ENCODE measurements at regions not wholly inside any gene's neighbourhood (a gene's known extent, or its start where the extent isn't known, plus 50 kb on each side); places are given as distances from the start of the nearest gene placed in this dataset.
"Not testable (repeated sequence)": the region's sequence is repeated elsewhere in the genome, so short reads cannot be mapped to it uniquely, and the experiment has no call there.

DNA sequence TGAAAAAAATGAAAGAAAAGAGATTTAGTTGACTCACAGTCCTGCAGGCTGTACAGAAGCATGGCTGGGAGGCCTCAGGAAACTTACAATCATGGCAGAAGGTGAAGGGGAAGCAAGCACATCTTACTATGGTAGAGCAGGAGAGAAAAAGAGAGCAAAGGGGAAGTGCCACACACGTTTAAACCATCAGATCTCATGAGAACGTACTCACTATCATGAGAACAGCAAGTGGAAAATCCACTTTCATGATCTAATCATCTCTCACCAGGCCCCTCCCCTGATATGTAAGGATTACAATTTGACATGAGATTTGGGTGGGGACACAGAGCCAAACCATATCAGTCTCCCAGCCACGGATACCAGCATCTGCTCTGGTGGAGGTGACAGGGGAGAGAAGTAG lies 50.8 kb upstream of the CPOX start:
- no peak for DNase-seq (ENCODE audit: low read depth)

DNA sequence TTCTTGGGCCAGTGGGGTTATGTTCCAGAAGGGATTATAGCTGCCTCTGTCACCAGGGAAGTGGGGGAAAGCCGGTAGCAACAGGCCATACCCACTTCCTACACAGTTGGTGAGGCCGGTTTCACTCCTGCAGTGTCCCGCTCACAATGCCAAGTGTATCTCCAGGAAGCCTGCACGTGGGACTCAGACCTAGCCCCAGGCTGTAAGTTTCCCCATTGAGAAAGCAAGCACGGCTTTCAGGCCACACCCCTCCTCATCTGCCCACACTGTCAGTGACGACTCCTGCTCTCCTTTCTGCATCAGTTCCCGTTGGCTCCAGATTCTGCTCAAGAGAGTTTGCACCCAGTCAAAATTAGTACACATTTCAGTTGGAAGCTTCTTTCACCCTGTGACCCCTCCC lies 51.6 kb upstream of the CPOX start:
- DNase-seq (ENCODE audit: low read depth) = no peak

DNA sequence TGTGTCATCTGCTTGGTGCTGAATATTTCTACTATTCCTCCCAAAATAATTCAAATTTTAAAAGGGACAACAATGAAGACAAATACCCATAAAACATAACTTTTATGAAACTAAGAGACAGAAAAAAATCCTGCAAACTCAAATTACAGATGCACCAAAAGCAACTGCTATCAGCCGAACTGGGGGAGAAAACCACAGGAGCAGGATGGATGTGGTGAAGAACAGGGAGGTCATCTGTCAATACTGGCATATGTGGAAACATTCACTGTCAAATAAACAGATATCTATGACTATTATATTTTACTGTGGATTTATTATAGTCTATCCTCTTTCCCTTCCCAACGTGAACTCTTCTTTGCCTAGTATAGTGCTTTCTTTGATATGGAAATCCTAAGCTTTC lies 53.3 kb upstream of the CPOX start:
- peak; percentile 48 for DNase-seq (ENCODE audit: low read depth)

DNA sequence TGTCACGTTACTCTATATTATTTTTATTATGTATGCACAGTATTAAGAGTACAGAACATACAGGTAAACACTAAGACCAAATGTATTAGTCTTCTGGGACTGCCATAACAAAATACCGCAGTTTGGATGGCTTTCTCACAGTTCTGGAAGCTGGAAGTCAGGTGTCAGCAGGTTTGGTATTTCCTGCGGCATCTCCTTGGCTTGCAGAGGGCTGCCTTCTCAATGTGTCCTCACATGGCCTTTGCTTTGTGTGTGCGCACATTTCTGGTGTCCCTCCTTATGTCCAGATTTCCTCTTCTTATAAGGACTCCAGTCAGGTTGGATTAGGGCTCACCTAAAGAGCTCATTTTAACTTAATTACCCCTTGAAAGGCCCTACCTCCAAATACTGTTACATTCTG lies 53.8 kb upstream of the CPOX start:
- DNase-seq (ENCODE audit: low read depth) = no peak

DNA sequence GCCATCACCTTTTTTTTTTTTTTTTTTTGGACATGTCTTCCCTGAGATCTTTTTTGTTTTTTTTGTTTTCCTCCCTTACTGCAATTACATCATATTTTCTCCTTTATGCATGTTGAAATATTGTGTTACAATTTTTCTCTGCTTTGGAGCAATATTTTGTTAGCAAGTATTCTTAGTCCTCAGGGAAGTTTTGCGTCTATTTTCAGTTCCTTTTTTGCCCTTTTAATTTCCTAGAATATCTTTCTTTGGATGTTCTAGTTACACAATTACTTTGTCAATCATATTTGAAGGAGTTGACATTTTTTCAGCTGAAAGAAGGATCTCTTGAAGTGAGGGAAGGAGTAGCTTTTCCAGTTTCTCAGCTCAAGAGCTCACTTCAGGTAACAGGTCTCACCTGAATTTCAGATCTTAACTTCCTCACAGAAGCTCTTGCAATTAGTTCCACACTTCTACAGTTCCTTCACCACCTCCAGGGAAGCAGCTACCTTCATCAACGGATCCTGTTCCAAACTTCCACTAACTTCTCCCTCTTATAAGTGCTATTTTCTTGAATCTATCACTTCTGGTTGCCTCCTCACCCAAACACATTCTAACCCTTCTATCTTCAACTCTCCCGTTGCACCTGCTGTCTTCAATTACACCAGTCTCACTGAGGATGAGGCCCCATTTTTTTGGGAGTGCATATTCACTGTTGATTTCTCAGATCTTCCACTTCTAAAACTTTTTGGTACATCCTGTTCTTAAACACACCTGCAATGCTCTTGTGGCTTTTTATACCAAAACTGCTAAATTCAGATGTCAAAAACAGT lies 57.8 kb upstream of the CPOX start:
- no peak for DNase-seq (ENCODE audit: low read depth)

DNA sequence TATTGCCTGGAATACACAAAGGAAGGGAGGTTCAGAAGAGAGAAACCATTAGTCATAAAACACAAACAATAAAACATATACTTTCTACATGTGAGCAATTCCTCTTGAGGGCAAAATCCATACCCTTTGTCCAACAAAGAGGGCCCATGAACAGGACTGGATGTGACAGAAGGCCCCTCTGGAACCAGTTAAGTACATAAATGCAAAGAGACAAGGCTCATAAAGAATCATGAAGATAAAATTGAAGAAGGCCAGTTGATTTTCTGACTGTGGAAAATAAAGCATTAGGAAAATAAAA lies 58.3 kb upstream of the CPOX start:
- no peak for DNase-seq (ENCODE audit: low read depth)

DNA sequence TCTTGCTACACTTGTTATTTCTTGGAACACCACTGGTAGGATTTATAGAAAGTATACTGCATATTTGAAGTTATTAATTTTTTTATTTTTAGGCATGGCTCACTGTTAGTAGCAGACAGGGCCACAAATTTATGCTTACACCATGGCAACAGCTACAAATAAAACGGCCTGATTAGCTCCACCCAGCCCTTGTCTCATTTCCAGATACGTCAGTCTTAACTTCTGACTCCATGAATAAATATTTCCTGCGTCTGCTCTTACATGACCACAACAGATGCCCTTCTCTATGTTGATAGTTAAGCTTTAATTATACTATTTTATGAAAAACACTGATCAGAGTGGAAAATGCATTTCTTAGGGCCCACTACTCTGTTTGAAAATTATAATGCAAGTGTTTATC lies 62.3 kb upstream of the CPOX start:
- peak; percentile 81 for DNase-seq (ENCODE audit: low read depth)

DNA sequence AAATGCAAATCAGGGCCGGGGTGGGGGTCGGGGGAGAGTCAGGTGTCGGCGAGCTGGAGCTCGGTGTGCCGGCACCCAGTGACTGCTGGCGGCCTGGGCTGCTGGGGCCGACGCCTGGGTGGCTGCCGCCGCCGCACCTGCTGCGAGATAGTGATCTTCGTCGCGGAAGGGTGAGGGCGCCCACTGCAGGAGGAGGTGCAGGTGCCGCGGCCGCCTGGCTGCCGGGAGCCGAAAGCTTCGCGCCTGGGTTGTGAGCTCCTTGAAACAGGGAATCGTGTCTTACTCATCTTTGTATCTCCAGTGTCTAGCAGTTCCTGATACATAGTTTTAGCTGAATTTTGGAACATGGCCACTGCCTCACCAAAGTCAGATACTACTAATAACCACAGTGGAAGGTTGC lies 64.0 kb upstream of the CPOX start:
- DNase-seq (ENCODE audit: low read depth) = peak; percentile 19

DNA sequence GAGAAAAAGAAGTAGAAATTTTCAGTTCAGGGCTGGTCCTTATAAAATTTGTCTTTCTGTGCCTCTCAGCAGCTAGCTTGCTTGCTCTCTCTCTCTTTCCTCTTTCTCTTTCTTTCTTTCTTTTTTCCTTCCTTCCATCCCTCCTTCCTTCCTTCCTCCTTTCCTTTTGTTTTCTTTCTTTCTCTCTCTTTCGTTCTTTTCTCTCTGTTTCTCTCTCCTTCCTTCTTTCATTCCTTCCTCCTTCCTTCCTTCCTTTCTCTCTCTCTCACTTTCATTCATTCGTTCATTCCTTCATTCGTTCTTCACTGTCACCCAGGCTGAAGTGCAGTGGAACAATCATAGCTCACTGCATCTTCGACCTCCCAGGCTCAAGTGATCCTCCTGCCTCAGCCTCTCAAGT lies 69.3 kb upstream of the CPOX start:
- DNase-seq (ENCODE audit: low read depth) = no peak

DNA sequence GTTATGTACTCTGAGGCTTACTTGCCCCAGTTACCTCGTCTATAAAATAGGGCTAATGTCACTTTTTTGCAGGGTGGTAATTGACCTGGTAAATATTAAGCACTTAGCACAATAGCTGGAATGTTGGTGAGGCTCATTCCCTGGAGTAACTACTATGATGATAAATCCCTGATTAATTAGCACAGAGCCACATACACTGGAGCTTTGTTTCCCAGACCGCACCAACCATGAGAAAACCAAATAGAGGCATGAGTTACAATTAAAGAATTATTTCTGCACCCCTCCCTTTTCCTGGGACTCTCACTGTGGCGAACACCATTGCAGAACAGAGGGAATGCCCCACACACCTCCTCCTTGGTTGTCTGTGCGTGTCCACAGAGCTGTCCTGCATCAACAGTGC lies 76.6 kb upstream of the CPOX start:
- no peak for DNase-seq (ENCODE audit: low read depth)

DNA sequence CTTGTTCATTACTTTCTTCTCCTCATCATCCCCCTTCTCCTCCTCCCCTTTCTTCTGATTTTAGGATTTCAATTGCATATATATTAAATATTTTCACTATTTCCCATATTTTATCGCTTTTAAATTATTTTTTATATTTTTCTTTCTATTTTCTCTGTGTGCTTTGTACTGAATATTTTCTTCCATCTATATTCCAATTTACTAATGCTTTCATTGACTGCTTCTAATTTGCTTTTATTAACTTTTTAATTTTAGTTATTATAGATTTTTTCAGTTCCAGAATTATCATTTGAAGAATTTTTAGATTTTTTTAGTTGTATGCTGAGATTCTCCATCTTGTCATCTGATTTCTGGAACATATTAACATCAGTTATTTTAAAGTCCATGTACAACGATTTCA lies 83.2 kb upstream of the ST3GAL6 start:
- no peak for DNase-seq (ENCODE audit: low read depth)

DNA sequence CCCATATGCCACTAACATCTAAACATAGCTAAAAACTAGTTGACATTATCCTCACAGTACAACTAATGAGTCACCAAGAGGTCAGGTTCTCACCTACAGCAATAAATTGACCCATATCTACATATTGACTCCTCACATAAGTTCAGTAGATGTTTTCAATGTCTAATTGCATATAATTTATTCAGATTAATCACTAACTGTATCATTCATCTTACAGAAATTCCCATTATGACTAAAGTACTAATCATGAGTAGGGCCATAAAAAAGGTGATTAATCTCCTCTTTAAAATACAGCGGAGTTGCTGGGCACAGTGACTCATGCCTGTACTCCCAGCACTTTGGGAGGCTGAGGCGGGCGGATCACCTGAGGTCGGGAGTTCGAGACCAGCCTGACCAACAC lies 82.4 kb upstream of the ST3GAL6 start:
- peak; percentile 63 for DNase-seq (ENCODE audit: low read depth)

DNA sequence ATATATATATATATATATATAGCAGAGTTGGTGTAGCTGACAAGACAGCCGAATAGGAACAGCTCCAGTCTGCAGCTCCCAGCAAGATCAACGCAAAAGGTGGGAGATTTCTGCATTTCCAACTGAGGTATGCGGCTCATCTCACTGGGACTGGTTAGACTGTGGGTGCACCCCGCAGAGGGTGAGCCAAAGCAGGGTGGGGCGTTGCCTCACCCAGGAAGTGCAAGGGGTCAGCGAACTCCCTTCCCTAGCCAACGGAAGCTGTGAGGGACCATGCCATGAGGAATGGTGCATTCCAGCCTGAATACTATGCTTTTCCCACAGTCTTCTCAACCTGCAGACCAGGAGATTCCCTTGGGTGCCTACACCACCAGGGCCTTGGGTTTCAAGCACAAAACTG lies 81.7 kb upstream of the ST3GAL6 start:
- no peak for DNase-seq (ENCODE audit: low read depth)

DNA sequence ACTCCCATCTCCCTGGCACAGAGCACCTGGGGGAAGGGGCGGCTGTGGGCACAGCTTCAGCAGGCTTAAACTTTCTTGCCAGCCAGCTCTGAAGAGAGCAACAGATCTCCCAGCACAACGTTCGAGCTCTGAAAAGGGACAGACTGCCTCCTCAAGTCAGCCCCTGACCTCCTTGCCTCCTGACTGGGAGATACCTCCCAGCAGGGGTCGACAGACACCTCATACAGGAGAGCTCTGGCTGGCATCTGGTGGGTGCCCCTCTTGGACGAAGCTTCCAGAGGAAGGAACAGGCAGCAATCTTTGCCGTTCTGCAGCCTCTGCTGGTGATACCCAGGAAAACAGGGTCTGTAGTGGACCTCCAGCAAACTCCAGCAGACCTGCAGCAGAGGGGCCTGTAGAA lies 80.7 kb upstream of the ST3GAL6 start:
- DNase-seq (ENCODE audit: low read depth) = not testable (repeated sequence)

DNA sequence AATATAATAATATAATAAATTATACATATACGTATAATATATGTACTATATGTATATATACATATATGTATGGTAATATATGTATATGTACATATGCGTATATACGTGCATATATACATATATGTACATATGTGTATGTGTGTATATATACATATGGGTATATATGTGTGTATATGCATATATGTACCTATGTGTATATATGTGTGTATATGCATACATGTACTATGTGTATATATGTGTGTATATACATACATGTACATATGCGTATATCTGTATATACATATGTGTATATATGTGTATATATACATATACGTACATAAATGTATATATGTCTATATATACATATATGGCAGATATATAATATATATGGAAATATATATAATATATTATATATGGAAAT lies 74.8 kb upstream of the ST3GAL6 start:
- DNase-seq (ENCODE audit: low read depth) = no peak

DNA sequence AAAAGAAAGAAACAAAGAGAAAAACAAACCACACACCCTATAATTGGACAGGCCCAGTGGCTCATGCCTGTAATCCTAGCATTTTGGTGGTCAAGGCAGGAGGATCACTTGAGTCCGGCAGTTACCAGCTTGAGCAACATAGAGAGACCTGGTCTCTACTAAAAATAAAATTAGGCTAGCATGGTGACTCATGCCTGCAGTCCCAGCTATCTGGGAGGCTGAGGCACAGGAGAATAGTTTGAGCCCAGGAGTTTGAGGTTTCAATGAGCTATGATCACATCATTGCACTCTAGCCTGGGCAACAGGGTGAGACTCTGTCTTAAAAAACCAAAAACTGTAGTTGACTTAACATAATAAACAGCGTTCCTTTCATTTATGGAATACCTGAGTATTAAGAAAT lies 72.3 kb upstream of the ST3GAL6 start:
- peak; percentile 36 for DNase-seq (ENCODE audit: low read depth)

DNA sequence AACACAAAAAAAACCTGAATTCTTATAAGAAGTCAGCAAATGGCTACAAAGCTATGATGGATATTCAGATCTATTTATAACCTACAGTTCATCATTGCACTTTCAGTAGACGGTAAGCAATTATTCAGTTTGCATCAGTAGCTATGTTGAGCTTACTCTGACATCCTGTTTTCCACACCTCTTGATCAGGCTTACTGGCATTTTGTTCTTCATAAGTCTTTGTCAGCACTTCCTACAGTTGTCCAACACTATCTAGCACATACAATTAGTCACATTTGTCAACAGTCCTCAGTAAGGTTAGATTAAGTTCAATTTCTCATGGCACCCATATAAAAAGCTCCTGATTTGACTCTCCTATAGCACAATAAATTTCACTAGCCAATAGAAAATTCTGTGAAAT lies 71.2 kb upstream of the ST3GAL6 start:
- no peak for DNase-seq (ENCODE audit: low read depth)

DNA sequence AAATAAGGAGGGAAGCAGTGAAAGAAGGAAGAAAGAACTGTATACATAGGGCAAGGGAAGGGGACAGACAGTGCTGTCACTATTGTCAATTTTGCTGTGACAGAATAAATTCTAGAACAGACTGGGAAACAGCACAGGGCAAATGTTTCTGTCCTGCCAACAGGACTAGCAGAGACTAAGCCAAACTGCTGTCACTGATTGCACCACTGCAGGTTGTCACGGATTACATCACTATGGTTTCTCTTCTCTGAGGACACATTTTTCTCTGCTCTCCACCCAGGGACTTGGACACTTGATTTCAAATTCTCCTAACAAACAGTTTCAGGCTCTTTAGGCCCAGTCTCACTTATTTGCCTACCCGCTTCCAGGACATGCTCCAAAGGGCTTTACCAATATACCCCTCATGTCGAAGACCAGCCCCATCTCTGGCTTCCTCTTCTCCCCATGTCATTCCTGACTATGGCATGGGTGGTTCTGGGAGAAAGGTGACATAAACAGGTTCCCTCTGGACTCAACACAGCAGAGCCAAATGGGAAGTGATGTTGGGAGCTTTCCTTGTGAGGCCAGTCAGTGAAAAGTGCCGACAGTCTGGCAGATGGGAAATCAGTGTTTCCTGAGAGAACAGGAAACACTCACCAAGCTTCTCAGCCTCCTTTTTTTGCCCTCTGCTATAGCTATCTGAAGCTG lies 70.2 kb upstream of the ST3GAL6 start:
- DNase-seq (ENCODE audit: low read depth) = no peak

DNA sequence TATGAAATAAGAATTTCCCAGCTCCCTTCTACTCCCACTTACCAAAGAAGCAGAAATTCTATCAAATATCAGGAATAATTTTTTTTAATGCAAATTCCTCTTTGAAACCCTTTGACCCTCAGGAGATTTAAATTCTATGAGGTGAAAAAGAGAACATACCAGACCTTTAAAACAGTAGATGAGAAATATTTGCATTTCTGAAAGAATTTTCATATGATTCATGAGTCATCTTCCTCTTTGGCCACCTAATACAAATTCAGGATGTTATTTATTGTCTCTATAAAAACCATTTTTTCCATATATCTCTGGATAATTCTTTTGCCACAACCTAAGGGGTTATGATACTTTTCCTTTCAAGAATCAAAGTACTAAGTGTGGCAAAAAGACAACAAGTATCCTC lies 67.3 kb upstream of the ST3GAL6 start:
- DNase-seq (ENCODE audit: low read depth) = peak; percentile 29

DNA sequence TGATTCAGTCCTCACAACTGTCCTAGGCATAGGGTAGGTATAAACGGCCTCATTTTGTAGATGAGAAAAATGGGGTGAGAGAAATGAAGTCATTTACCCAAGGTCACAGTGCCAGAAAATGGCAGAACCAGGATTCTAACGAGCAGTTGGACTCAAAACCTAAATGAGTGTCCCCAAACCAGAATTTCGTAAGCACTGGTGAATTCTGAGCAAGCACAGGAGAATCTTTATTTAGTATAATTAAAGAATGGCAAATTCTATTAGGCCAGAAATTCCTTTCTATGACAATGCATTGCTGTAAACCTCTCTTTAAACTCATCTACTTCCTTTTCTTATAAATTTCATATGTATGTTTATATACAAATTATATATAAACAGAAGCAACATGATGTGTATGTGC lies 66.8 kb upstream of the ST3GAL6 start:
- not testable (repeated sequence) for DNase-seq (ENCODE audit: low read depth)

DNA sequence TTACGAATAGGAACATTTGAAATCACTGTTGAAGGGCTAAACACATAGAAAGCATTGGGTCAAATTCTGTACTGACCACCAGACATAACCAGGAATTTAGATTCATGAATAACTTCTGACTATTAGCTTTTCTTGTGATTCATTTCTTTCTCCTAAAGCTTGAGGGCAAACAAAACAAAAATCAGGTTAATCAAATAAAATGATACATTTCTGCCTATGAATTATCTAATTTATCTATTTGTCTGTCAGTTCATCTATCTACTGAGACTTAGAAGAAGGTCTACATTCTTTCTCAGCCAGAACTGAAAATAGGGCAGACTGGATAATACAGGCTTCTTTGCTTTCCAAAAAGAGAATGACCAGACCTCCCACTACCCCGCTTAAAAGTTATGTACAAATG lies 65.9 kb upstream of the ST3GAL6 start:
- DNase-seq (ENCODE audit: low read depth) = no peak

DNA sequence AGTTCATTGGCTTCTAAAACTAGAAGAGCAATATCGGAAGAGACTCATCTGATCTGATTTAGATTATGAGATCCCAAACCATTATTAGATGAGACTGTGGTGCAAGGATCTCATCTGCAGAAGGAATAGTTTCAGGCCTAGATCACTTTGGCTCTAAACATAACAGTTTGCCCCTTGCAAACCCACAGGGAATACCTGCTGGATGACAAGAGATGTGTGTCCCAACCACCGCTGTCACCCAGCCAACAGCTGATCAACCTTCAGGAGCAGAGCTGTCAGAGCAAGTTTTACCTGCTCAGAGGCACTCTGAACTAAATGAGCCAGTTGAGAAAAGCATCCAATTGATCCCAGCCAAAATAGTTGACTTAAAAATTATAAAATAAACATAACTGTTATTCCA lies 64.0 kb upstream of the ST3GAL6 start:
- DNase-seq (ENCODE audit: low read depth) = no peak

DNA sequence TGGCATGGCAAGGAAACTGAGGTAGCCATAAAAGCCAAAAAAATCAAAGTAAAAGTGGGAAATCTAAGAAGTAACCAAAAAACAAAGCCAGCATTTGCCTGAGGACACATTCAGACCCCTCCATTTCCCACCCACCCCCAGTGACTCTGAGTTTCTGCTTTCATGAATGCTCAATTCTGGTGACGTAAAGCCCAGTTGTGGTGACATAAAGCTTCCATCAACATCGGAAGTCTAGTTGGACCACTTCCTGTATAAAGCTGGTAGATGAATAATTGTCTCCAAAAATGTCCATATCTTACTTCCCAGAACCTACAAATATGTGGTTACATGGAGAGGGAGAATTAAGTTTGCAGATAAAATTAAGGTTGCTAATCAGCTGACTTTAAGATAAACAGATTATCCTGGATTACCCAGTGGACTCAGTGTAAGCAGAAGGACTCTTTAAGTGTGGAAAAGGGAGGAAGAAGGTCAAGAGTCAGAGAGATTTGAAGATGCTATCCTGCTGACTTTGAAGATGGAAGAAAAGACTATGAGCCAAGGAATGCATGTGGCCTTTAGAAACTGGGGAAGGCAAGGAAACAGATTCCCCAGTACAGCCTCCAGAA lies 62.0 kb upstream of the ST3GAL6 start:
- peak; percentile 81 for DNase-seq (ENCODE audit: low read depth)

DNA sequence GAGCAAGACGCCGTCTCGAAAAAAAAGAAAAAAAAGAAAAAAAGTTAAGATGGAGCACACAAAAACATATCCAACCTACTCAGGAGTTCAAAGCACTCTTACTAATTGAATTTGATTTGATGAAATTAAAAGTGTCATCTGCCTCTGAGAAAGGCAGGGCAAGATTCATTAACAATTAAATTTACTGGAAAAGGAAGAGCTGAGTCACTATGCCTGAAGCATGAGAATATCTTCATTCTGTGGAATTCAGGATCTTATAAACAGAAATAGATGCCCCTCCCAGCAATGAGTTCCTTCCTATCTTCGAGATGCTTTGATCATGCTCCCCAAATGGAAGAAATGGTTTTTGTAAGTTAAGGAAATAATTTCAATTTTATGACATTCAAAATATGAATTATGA lies 61.0 kb upstream of the ST3GAL6 start:
- DNase-seq (ENCODE audit: low read depth) = peak; percentile 19

Measured in amniotic epithelial cell (primary cell).